NCI-H345 treated with DMSO at 0.1 percent for 48 hours (cell line): ENCODE measurements at regions not wholly inside any gene's neighbourhood (a gene's known extent, or its start where the extent isn't known, plus 50 kb on each side); places are given as distances from the start of the nearest gene placed in this dataset.
"Not testable (repeated sequence)": the region's sequence is repeated elsewhere in the genome, so short reads cannot be mapped to it uniquely, and the experiment has no call there.

Source experiments
- DNase-seq: peaks from one replicate; lab custom pipeline; 2025; ENCODE audit not compliant: unreplicated experiment; lab: John Stamatoyannopoulos, UW

DNA sequence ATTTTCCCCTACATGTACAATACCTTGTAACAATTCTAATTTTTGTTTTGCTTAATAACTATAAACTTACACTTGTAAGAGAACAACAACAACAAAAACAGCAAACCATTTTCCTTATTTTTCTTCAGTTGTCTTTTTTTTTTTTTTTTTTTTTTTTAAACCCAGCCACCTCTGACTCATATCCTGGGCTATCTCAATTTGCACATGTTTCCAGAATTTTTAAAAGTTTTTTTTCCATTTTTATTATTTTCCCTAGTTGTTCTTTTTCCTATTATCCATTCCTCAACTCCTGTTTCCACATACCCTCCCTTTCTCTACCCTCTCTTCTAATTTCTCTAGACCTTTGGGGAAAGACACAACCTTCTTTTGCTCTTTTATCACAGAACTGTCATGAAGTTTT lies 112.5 kb downstream of the EFEMP1 start:
- no peak for DNase-seq

DNA sequence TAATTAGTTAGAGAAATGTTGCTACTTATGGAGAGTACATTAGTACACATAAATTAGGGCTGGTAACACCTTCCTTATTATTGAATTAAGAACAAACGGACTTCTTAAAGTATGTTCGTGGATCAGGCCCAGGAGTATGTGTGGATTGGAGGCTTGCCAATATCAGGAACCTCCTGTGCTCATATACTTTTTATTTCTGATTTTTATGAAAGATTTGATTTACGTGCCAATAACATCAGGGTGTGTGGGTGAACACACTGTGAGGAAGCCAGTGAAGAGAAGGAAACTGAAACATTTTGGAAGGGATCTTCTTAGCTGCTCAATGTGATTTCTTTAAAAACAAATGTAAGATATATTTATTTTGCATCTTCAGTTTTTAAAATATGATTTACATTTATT lies 113.0 kb downstream of the EFEMP1 start:
- no peak for DNase-seq

DNA sequence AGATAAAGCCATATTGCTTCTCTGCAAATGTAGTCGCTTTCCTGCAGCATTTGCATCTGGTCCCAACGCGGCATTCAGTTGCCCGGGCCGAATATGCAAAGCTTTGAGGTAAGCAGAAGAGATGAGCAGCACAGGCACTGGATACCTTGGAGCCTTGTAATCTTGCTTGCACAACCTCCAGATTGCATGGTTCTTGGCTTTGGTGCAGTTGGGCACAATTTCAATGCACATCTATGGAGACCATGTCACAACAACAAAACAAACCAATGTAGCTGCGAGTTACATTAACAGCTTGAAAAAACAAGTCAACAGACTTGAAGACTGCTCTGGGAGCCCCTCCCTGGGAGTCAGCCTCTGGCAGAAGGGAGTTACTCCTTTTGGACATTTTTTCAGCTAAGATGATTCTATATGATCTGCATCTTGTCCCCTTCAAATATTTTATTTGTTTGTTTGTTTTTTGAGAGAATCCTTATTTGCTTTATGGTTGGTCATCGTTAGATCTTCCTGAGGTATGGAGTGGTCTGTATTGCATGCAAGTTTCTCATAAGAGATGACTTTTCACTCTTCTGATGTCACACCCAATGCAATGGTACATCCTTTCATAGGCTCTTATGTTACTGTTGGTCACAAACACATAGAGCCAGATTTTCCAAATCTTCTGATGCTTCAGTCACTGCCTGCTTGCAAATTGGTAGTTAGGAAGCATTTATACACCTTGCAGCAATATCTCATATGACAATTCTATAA lies 113.5 kb downstream of the EFEMP1 start:
- DNase-seq: no peak

DNA sequence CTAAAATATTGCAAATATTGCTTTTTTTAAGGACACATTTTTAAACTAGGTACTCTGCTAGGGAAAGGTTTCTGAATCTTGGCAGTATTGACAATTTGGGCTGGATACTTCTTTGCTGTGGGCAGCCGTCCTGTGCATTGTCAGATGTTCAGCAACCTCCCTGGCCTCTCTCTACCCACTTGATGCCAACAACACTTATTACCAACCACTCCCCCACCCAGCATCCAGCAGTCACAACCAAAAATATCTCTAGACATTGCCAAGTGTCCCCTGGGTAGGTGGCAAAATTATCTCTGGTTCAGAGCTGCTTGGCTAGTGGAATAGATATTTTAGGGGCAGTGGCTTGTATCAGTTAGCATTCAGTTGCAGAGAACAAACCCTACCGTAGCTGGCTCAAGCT lies 114.3 kb upstream of the PNPT1 start:
- DNase-seq: no peak

DNA sequence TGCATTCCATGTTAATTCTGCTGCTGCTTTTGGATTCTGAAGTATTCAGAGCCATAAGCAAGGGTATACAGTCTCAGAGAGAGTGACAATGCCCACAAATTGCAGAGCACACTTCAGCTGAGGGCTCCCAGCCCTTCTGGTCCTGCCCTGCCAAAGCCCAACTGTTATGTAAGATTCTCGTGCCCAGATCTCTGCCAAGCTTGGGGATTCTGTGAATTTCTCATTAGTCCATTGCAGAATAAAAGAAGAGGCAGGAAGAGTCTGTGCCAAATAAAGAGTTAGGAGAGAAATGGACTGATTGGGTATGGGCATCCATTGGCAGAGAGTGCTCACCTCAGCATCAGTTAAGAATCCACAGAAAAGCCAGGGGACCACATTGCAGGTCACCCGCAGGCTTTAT lies 112.0 kb upstream of the PNPT1 start:
- no peak for DNase-seq

DNA sequence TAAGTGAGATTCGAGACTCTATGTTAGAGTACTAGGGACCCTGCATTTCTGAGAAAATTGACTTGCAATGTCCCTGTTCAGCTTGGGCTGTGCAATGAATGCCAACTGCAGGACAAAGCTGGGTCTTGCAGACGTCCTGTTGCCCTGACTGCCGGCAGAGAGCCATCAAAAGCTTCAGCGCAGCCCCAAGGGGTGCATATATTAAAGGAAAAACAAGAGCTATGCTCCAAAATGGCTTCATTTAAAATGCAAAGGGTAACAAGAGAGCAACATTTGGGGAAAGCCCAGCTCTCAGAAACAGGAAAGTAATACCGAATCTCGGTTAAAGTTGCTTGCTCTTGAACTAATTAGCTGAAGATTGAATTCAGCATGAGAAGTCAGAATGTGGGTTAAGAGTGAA lies 110.9 kb upstream of the PNPT1 start:
- DNase-seq: no peak

DNA sequence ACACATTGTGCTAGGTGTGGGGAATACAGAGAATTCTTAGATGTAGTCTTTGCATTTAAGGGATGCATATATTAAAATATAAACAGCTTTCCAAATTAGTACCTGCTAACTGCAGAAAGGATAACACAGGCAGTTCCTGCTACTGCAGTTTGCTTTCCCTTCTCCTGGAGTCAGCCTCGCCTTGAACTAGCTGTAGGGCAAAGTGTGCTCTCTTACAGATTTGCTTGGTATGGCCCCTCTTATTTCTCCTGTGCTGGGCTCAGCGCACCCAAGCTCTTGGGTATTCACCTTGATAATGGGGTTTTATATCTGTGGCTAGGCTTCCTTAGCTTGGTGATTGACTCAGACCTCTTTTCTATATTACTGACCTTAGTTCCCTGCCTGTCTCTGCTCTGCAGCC lies 108.4 kb upstream of the PNPT1 start:
- DNase-seq: no peak

DNA sequence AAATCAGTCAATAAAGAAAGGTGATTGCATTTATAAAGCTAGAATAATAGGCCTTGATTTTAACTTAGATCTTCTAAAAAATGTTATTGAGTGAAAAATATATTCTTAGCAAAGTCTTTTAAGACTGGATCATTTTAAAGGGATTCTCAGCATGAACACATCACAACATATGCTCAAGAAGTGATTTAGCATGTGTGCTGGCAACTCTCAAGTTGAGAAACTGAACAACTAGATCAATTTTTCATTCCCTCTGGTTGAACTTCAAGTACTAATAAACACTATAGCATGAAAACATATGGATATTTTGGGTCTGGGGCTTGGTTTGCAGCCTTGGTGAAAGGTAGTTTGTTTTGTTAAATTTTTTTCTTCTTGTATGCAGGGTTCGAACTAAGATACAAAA lies 107.8 kb upstream of the PNPT1 start:
- DNase-seq: no peak

DNA sequence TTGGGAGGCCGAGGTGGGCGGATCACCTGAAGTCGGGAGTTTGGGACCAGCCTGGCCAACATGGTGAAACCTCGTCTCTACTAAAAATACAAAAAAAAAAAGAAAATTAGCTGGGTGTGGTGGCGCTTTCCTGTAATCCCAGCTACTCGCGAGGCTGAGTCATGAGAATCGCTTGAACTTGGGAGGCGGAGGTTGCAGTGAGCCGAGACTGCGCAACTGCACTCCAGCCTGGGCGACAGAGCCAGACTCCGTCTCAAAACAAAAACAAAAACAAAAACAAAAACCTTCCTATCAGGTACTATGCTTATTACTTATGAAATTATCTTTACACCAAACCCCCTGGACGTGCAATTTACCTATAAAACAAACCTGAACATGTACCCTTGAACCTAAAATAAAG lies 106.0 kb upstream of the PNPT1 start:
- not testable (repeated sequence) for DNase-seq

DNA sequence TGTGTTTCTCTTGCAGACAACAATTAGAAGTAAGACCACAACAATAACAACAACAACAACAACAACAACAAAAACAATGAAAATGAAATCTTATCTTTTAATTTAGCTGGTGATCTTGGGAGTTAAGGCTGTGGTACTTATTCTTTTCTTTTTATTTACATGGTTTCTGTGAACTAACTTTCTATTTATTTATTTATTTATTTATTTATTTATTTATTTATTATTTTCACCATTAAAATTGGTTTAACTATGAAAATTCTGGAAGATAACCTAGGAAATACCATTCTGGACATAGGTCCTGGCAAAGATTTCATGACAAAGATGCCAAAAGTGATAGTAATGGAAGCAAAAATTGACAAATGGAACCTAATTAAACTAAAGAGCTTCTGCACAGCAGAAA lies 102.5 kb upstream of the PNPT1 start:
- DNase-seq: no peak

DNA sequence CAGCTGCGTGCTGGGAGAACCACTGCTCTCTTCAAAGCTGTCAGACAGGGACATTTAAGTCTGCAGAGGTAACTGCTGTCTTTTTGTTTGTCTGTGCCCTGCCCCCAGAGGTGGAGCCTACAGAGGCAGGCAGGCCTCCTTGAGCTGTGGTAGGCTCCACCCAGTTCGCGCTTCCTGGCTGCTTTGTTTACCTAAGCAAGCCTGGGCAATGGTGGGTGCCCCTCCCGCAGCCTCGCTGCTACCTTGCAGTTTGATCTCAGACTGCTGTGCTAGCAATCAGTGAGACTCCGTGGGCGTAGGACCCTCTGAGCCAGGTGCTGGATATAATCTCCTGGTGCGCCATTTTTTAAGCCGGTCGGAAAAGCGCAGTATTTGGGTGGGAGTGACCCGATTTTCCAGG lies 100.0 kb upstream of the PNPT1 start:
- not testable (repeated sequence) for DNase-seq

DNA sequence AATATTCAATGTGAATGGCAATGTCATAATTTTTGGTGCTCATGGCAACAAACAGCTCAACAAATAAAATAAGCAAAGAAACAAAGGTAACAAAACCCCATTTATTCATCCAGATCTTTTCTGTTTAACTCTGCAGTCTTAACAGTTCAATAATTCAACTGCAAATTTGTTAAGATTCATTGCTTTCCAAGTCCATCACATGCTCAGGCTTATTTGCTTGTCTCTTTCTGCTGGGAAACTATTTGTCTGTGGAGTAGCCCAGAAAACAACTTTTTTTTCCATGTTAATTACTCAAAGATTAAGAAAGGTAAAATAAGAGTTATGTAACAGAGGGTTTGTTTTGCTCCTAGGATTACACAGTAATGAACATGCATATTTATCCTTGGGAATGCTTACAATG lies 92.6 kb upstream of the PNPT1 start:
- no peak for DNase-seq

DNA sequence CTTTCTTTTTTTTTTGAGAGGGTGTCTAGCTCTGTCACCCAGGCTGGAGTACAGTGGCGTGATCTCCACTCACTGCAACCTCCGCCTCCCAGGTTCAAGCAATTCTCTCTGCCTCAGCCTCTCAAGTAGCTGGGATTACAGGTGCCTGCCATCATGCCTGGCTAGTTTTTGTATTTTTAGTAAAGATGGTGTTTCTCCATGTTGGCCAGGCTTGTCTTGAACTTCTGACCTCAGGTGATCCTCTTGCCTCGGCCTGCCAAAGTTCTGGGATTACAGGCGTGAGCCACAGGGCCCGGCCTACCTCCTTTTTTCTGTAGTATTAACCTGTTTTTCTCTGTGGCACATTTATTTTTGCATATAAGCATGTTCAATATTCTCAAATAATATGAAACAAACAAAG lies 90.1 kb upstream of the PNPT1 start:
- DNase-seq: not testable (repeated sequence)

DNA sequence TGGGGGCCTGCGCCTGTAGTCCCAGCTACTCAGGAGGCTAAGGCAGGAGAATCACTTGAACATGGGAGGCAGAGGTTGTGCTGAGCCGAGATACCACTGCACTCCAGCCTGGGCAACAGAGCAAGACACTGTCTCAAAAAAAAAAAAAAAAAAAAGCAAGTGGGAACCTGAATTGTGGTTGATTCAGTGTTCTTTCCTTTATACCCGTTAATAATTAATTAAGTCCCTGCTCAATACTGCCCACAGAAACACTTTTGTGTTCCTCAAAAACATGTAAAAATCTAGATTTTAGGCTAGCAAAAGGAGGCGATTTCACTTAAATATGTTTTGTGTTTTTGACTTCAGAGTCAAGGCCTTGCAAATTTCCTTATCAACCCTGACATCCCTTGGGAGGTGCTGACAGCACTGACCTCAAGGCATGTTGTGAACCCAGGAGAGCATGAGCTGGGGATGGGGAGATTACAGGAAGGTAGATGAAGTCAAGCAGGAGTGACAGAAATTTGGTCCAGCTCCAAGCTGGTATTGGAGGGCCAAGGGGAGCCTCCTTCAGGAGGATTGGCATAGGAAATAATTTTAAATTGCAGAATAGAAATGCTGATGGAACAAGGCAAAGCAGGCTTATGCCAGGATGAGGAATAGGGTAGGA lies 89.0 kb upstream of the PNPT1 start:
- no peak for DNase-seq

DNA sequence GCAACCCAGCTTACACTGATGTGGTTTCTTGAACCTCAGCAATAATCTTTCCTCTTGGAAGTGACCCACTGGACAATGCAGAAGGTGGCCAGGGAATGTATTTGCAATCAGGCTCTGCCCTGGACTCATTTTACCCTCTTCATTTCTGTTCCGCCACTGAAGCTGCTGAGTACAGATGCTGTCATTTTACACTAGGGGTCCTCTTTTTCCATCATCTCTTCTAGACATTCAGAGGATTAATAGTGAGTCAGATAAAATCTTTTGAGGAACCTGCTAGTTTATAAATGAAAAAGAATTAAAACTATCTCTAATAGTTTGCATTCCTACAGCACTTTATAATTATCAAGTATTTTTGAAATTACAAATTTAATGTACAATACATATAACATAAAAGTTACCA lies 87.9 kb upstream of the PNPT1 start:
- no peak for DNase-seq

DNA sequence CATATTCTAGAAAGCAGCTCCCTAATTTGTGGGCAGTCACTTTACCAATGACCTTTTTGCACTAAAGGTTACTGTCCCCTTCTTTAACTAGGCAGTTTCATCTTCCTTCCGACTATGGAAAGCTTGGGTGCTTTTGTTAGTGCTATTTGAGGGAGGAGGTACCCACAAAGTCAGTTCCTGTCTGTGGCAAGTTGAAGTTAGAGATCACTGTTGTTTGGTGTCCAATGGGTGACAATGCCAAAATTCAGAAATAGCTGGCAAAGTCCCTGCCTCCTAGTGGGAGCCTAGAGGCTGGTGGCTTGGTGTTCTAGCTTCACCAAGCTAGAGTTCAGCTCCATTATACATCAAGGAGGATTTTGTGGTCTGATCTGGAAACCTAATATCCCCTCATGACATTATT lies 87.1 kb upstream of the PNPT1 start:
- DNase-seq: no peak

DNA sequence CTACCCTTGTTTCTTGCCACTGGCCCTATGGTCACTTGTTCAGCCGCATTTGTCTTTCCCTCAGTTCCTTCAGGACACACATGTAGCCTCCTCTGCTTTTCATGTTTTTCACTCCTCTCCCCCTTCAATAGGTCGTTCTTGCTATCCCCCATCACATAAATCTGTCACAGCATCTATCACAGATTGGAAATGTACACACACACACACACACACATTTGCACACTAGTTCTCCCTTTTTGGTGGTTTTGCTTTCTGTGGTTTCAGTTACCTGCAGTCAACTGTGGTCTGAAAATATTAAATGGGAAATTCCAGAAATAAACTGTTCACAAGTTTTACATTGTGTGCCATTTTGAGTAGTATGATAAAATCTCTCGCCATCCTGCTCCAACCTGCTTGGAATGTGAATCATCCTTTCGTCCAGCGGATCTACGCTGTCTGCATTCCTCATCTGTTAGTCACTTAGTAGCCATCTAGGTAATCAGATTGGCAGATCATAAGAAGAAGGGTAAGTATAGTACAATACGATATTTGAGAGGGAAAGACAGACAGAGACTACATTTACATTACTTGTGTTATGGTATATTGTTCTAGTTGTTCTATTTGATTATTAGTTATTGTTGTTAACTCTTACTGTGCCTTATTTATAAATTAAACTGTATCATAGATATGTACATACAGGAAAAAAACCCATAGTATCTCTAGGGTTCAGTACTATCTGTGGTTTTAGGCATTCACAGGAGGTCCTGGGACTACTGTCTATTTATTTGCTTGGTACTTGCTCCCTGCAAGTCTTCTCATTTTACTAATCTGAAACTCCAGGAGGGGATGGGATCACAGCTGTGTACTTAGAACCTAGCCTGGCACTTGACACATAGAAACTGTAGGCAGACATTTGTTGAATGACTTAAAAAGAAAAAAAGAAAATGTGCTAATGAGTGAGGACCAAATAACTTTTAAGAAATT lies 86.1 kb upstream of the PNPT1 start:
- no peak for DNase-seq

DNA sequence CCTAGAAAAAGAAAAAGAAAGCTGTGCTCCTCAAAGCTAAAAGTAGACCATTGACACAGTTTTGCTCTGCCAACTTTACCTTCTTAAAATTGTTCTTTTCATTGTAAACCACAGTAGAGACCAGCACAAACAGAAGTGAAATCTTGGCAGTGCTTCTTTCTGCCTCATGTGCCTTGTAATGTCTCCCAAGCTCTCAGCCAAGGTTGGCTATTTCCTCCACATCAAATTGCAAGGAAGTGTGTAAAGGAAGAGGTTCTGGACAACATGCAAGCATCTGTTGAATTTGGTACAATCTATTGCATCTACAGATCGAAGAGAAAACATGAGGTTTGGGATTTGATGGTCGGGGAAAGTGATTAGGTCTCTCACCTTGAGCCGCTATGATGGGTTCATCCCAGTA lies 83.3 kb upstream of the PNPT1 start:
- no peak for DNase-seq

DNA sequence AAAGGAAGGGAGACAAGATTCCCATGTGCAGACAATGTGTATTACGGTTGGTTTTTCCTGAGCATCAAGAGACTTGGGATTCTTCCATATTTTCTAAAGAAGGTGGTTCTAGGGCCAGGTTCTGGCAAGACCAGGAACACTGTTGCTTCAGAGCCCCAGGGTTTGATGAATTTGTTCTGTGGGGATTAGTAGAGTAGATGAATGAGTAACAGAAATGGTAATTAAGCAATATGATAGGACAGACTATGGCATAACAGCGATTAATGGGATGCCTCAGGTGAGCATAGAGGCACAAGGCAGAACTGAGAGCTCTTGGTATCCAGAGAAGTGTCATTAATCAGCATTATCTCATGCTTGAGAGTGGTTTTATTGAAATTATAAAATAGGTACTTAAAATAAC lies 82.8 kb upstream of the PNPT1 start:
- no peak for DNase-seq

DNA sequence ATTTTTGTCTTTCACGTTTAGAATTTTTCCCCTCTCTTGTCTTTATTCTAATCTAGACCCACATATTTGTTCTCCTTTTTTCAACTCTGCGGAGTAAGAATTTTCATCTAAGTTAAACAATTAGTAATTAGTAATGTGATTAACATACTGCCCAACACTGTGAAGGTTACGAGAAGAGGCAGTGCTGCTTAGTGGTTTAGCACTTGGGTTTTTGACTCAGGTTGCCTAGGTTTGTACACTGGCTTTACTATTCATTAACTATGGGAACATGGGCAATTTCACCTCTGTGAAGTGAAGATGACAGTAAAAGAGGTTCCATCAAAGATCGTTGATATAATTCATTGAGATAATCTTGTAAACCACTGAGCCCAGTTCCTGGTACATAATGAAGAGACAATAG lies 82.2 kb upstream of the PNPT1 start:
- no peak for DNase-seq

DNA sequence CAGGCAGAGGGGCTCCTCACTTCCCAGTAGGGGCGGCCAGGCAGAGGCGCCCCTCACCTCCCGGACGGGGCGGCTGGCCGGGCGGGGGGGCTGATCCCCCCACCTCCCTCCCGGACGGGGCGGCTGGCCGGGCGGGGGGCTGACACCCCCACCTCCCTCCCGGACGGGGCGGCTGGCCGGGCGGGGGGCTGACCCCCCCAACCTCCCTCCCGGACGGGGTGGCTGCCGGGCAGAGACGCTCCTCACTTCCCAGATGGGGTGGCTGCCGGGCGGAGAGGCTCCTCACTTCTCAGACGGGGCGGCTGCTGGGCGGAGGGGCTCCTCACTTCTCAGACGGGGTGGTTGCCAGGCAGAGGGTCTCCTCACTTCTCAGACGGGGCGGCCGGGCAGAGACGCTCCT lies 80.0 kb upstream of the PNPT1 start:
- not testable (repeated sequence) for DNase-seq
